ENCODE measurements at regions not wholly inside any gene's neighbourhood (a gene's known extent, or its start where the extent isn't known, plus 50 kb on each side); places are given as distances from the start of the nearest gene placed in this dataset.
"Not testable (repeated sequence)": the region's sequence is repeated elsewhere in the genome, so short reads cannot be mapped to it uniquely, and the experiment has no call there.

- DNase-seq, result no peak
Measured at GRCh38 chr6:105692613-105693215, 289.8 kb upstream of the PREP start.

- no peak for DNase-seq
Measured at GRCh38 chr6:105691971-105692370, 289.1 kb upstream of the PREP start.

DNA sequence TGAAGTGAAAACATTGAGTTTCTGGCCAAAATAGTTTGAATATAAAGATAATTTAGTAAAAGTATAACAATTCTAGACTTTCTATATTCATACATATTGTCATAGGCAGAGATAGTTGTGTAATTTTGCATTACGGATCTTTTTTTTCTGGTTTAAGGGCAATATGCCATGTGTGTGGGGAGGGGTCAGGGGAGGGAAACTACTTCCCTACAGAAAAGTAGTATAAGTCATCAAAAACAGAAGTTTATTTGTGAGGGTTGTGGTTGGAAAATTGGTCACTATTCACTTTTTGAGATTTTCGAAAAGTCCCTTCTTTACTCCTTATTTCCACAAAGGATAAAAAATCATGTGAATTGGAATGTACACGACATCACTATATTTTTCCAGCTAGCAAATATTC is 288.2 kb upstream of the PREP start:
- DNase-seq, result peak in 1 of 2 donors; percentile 13

DNA sequence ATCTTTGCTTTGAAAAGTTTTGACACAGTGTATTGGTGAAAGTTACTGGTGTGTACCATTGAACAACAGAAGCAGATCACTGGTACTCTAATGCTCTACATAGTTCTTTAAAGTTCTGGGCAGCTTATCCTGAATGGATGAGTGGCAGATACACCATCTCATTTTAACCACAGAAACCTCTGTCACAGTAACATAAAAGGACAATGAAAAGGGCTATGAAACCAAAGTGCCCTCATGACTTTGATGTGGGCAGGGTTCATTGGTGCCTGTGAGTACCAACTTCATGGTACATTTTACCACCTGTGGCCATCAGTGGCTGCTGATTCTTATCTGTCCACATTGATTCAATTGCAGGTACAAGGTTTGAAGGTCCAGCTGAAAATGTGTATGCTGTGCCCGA is 285.7 kb upstream of the PREP start:
- DNase-seq, result no peak

DNA sequence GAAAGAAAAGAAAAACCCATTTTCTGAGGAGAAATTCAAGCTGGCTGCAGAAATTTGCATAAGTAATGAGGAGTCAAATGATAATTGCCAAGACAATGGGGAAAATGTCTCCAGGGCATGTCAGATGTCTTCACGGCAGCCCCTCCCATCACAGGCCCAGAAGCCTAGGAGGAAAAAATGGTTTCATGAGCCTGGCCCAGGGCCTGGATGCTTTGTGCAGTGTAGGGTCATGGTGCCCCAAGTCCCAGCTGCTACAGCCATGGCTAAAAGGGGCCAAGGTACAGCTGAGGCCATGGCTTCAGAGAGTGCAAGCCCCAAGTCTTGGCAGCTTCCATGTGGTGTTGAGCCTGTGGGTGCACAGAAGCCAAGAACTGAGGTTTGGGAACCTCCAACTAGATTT is 283.9 kb upstream of the PREP start:
- DNase-seq, result not testable (repeated sequence)

DNA sequence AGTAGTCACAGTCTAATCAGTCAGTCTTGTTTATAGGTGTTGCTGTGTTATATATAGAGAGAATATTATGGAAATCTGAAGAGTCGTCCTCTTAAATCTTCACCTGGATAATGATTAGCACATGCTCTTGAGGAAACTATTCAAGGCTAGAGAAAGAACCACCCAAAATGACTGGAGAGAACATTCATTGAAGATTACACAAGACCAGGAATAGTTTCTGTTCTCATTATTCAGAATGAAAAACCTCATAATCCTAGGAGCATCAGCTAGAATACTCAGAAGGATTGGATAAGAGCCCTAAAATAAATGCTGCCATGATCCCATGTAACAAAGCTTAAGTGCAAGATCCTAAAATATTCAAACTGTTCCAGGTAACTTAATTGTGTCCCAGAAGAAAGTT is 278.2 kb upstream of the PREP start:
- no peak for DNase-seq

GRCh38 chr6:105680131-105680530 is 277.2 kb upstream of the PREP start:
- DNase-seq, result no peak

DNA sequence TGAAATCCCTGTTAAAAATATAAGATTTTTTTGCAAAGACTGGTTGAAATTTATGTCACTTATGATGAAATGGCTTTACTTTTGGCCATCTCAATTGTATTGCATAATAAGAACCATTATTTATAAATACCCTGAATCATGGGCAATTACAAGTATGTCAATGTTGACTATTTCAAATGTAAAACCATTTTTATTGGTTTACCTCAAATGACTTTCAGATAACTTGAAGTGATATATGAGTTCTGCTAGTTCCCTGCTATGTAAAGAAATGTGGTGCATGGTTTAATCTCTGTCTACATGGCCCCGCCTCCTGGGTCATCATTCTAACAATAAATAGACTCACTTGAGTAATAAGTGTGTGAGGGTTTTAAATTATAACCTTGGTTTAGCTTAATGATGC is 275.6 kb upstream of the PREP start:
- no peak for DNase-seq

DNA sequence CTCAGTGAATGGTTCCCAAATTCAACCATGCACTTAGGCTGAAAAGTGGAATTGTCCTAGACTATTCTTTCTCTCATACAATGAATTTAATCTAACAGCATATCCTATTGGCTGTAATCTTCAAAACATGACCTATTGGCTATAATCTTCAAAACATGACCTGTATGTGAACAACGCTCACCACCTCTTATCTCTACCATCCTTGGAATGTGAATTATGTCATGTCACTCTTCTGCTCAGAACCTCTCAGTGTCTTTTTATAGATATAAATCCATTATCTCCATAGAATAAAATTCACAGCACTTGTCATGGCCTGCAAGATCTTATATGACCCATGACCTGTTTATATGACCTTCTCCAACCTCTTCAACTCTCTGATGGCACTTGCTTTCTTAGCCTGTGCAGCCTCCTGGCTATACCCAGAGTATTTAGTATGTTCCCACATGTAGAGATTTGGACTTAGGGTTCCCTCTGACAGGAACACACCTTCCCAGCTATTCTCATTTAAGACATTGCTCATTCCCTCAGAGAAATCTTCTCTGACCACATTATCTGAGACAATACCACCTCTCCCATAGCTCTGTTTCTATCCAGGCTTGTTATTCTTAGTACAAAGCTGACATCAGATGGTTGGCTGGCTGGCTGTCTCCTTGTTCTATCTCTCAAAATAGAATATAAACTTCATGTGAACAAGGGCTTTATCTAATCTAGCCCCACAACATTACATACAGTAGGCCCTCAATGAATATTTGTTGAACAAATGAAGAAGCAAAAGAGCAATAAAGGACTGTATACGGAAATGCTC is 275.0 kb upstream of the PREP start:
- no peak for DNase-seq

GRCh38 chr6:105676857-105677256 is 274.0 kb upstream of the PREP start:
- DNase-seq, result no peak

- no peak for DNase-seq
Measured at GRCh38 chr6:105675715-105676397, 273.0 kb upstream of the PREP start.

- not testable (repeated sequence) for DNase-seq
Measured at GRCh38 chr6:105672856-105673538, 270.1 kb upstream of the PREP start.

- DNase-seq, result no peak
Measured at GRCh38 chr6:105669232-105669631, 266.4 kb upstream of the PREP start.

- no peak for DNase-seq
Measured at GRCh38 chr6:105667056-105667455, 264.2 kb upstream of the PREP start.

DNA sequence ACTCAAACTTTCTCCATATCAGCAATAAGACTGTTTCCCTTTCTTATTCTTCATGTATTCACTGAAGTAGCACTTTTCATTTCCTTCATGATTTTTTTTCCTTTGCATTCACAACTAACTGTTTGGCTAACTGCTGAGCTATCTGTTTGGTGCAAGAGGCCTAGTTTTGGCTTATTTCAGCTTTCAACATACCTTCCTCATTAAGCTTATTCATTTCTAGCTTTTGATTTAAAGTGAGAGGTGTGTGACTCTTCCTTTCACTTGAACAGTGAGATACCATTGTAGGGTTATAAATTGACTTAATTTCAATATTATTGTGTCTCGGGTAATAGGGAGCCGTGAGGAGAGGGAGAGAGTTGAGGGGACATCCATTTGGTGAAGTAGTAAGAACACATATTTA is 262.0 kb upstream of the PREP start:
- DNase-seq, result no peak

GRCh38 chr6:105651969-105652368 is 249.1 kb upstream of the PREP start:
- DNase-seq, result no peak

- DNase-seq, result no peak
Measured at GRCh38 chr6:105650347-105650746, 247.5 kb upstream of the PREP start.

GRCh38 chr6:105649192-105649591 is 246.3 kb upstream of the PREP start:
- DNase-seq, result no peak

DNA sequence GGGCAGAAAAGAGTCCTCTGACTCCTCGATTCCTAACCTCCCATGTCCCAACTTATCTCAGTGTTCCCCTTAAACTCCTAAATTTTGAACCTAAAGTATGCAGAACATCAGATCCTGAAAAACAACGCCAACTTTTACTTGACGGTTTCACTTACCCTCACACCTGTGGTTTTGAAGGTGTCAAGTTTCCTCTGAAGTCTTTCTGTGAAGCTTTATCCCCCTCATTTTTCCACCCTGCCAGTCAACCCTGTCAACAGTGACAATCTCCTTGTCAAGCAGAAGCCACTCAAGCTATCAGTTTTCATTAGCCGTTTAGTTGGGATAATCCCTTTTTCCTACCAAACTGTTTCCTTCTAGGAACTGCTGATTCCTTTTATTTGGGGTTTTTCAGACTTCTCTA is 245.4 kb upstream of the PREP start:
- DNase-seq, result peak in 1 of 2 donors; percentile 40

DNA sequence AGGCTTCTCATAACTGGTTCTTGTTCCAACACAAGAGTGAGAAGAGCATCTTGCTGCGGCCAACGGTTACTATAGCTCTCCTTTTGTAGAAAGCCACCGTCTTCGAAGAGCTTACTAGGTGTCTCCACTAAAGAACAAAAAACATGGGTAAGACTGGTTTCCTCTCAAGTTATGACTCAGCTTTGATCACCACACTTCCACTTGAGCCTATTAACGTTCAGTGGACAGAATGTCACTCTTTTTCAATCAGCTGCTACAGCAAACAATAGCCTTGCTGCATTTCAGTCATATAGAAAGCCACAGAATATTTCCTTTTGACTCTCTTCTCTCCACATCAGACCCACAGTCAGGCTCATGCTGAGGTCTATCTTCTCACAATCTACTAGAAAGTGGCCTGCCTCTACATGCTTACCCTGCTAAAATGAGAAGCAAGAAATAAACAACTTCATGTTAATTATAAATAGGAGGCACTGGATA is 243.5 kb upstream of the PREP start:
- DNase-seq, result peak; percentile 13 to 71

GRCh38 chr6:105645958-105646357 is 243.1 kb upstream of the PREP start:
- no peak for DNase-seq

DNA sequence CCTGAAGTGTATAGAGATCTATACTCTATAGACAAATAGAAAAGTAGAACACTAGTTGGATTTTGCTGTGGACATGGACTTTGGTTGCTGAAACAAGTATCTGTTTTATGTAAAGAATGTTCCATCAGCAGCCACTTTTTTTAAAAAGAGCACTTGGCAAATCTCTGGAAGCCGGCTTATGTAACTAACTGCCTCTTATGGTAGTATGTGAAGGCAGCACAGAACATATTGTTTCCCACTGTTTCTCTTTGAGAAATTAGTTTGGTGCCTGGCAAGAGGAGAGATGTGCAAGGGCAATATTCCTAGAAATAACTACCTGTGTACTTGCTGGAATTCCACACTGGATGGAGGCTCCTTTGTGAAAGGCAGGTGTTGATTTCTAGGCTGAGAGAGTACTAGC is 242.3 kb upstream of the PREP start:
- DNase-seq, result no peak

DNA sequence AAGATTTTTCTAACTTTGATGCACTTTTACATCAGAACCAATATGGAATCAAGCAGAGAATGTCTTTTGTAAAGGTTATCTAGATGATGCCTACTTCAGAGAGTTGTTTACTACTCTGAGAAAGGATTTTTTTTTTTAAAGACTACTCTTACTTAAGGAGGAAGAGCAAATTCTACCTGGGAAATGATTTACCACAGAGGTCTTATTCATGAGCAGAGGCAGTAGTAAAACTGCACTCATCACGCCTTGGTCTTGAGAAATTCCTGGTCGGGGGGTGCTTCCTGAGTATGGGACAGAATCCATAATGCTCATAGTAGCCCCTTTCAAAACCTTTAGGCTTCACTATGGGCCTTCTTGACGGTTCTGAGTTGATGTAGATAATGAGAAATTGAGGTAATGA is 241.8 kb upstream of the PREP start:
- no peak for DNase-seq
